ENCODE measurements at regions not wholly inside any gene's neighbourhood (a gene's known extent, or its start where the extent isn't known, plus 50 kb on each side); places are given as distances from the start of the nearest gene placed in this dataset.
"Not testable (repeated sequence)": the region's sequence is repeated elsewhere in the genome, so short reads cannot be mapped to it uniquely, and the experiment has no call there.

DNA sequence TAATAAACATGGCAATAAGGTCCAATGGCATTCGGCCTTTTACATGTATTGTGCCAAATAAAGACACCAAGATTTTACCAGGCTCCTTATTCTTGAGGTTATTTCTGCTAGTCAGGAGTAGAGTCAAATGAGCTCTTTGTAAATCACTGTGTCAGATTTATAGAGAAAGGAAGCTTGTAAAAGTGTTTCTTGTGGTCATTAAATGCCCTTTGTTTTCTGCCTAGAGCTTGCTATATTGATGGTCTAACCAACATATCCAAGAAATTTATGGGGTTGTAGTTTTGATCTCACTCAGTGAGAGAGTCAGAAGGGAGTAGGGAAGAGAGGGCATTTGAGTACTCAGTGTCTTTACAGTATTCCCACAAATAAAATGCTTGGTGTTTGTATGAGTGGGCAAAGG is 86.2 kb upstream of the FRMPD4 start:
- no peak for DNase-seq (ENCODE audit: low read depth in 3 of 3)

- DNase-seq (ENCODE audit: low read depth in 3 of 3), result no peak
Observed at GRCh38 chrX:12058087-12058486, 80.2 kb upstream of the FRMPD4 start.

DNA sequence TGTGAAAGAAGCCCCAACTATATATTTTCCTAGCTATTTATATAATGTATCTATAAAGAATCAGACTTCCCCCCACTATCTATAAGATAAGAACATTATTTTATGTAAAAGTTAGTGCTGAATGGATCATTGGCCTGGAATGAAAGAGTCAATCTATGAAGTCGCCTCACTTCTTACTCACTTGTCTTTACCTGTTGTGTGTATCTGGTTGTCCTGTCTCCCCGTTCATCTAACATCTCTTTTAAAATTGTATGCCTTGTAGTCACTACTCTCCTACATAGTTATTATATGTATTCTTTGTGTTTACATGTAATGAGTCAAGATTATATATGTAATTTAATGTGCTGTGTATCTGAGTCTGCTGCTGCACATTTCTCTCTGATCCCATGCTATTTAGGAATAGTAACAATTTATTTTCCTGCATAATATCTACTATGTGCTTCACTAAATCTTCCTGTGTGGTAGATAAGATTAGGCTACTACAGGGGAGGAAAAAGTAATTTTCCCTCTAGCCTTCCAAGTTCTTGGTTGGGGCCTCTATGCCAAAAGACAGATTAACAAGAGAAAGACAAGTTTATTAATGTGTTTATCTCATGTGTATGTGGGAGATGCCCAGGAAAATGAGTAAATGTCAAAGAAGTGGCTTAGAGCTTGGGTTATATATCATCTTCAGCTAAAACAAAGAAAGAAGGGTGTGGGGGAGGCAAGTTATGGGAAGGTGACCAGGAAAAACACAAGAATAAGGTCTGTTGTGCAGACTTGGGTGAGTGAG is 77.6 kb upstream of the FRMPD4 start:
- no peak for DNase-seq (ENCODE audit: low read depth in 3 of 3)

- no peak for DNase-seq (ENCODE audit: low read depth in 3 of 3)
Observed at GRCh38 chrX:12065251-12065650, 73.0 kb upstream of the FRMPD4 start.

- no peak for DNase-seq (ENCODE audit: low read depth in 3 of 3)
Observed at GRCh38 chrX:12076046-12076445, 62.2 kb upstream of the FRMPD4 start.

DNA sequence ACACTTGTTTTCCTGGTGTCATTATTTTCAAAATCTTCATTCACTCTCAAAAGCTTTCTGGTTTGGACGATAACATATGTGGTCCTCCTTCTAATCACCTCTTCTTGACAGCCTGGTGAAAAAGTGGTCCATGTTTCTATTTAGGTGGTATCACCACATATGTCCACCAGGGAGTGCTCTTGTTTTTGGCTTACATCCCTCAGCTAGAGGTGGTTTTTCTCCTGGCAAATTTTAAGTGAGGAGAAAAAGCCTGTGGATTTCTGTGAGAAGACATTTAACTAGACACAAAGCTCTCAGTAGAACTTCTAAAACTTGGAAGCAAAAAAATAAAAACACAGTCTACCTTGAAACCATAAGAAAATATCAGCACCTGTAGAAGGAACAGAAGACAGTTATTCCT is 58.0 kb upstream of the FRMPD4 start:
- no peak for DNase-seq (ENCODE audit: low read depth in 3 of 3)

DNA sequence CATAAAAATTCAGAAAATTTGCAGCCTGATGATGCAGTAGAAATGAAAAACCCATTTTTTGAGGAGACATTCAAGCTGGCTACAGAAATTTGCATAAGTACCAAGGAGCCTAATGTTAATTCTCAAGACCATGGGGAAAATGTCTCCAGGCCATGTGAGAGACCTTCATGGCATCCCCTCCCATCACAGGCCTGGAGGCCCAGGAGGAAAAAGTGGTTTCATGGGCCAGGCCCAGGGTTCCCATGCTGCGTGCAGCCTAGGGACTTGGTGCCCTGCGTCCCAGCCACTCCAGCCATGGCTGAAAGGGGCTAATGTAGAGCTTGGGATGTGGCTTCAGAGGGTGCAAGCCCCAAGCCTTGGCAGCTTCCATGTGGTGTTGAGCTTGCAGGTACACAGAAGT is 55.3 kb upstream of the FRMPD4 start:
- not testable (repeated sequence) for DNase-seq (ENCODE audit: low read depth in 3 of 3)

Measured in stimulated activated CD4-positive, alpha-beta T cell treated with anti-CD3 and anti-CD28 coated beads, TNF-alpha, amount 100 ng/mL, for 24 hours (primary cell).